ENCODE measurements at regions not wholly inside any gene's neighbourhood (a gene's known extent, or its start where the extent isn't known, plus 50 kb on each side); places are given as distances from the start of the nearest gene placed in this dataset.

DNA sequence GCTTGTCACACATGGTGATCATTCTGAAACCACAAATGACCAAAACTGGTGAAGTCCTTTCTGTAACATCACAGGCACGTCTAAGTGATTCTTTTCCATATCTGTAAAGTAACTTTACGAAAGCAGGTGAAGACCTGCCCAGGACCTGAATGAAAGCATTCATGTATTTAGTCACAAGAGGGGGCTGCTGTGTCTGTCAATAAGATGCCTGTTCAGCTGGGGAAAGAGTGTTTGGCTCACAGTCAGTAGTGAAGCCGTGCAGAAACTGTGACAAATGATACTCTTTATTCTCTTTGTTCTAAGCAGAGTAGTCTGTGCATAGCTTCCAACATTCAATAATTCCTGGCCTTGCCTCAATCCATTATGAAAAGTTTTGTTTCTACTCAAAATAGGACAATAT is 373.5 kb upstream of the OR4E1 start:
- H3K27me3 ChIP-seq = no peaks in the 10 kb centered on the region
- H3K27ac ChIP-seq = no peak overlapping the region
- no peaks in the 10 kb centered on the region for H3K4me1 ChIP-seq
- no peak for TF ChIP-seq POLR2A (IDR thresholded peaks at IDR 0.05)
- TF ChIP-seq CTCF (IDR thresholded peaks at IDR 0.05) = peak in 1 of 4 donors; percentile 15
- H3K4me3 ChIP-seq = no peak overlapping the region
- WGBS (ENCODE audit: insufficient coverage, low coverage, low lambda C conversion rate, missing lambda C conversion rate) = 14% methylated on average over 3 of the region's 3 CpGs
- DNase-seq = no peak
- intact Hi-C loops (cut with DNase I) = no loop called here
- peak in 3 of 4 donors; percentile 26 to 40 (median 38) for ATAC-seq
- no peaks in the 10 kb centered on the region for H3K9me3 ChIP-seq
- H3K36me3 ChIP-seq = no peaks in the 10 kb centered on the region

GRCh38 chr14:22046063-22046462 is 372.4 kb upstream of the OR4E1 start:
- Histone ChIP-seq H3K27ac (no peak overlapping the region), H3K9me3 (no peaks in the 10 kb centered on the region), H3K4me3 (no peak overlapping the region), H3K4me1 (no peaks in the 10 kb centered on the region), H3K36me3 (no peaks in the 10 kb centered on the region), H3K27me3 (no peaks in the 10 kb centered on the region)
- TF ChIP-seq CTCF (IDR thresholded peaks at IDR 0.05) (no peak), POLR2A (IDR thresholded peaks at IDR 0.05) (no peak)
- ATAC-seq (peak in 1 of 4 donors; percentile 13), DNase-seq (no peak)
- intact Hi-C loops (cut with DNase I) = no loop called here
- 26% methylated on average over 3 of the region's 3 CpGs for WGBS (ENCODE audit: insufficient coverage, low coverage, low lambda C conversion rate, missing lambda C conversion rate)

- TF ChIP-seq CTCF (IDR thresholded peaks at IDR 0.05) = no peak
- no peak for TF ChIP-seq POLR2A (IDR thresholded peaks at IDR 0.05)
- no peak overlapping the region for H3K4me3 ChIP-seq
- H3K4me1 ChIP-seq = no peaks in the 10 kb centered on the region
- intact Hi-C loops (cut with DNase I) = no loop called here
- DNase-seq (no peak), ATAC-seq (no peak)
- H3K9me3 ChIP-seq = no peaks in the 10 kb centered on the region
- 55% methylated on average over 5 of the region's 5 CpGs for WGBS (ENCODE audit: insufficient coverage, low coverage, low lambda C conversion rate, missing lambda C conversion rate)
- H3K27me3 ChIP-seq = no peaks in the 10 kb centered on the region
- no peaks in the 10 kb centered on the region for H3K36me3 ChIP-seq
- no peak overlapping the region for H3K27ac ChIP-seq
Observed at GRCh38 chr14:22044193-22044592, 370.6 kb upstream of the OR4E1 start.

GRCh38 chr14:22040781-22041125 is 367.1 kb upstream of the OR4E1 start:
- H3K9me3 ChIP-seq = no peaks in the 10 kb centered on the region
- no peaks in the 10 kb centered on the region for H3K36me3 ChIP-seq
- intact Hi-C loops (cut with DNase I) = no loop called here
- WGBS (ENCODE audit: insufficient coverage, low coverage, low lambda C conversion rate, missing lambda C conversion rate) = 65% methylated on average over 3 of the region's 3 CpGs
- no peak for TF ChIP-seq CTCF (IDR thresholded peaks at IDR 0.05)
- TF ChIP-seq POLR2A (IDR thresholded peaks at IDR 0.05) = no peak
- H3K4me1 ChIP-seq = no peaks in the 10 kb centered on the region
- DNase-seq (no peak), ATAC-seq (no peak)
- H3K27ac ChIP-seq = no peak overlapping the region
- no peak overlapping the region for H3K4me3 ChIP-seq
- no peaks in the 10 kb centered on the region for H3K27me3 ChIP-seq
